ENCODE measurements at regions not wholly inside any gene's neighbourhood (a gene's known extent, or its start where the extent isn't known, plus 50 kb on each side); places are given as distances from the start of the nearest gene placed in this dataset.

- TF ChIP-seq CTCF (IDR thresholded peaks at IDR 0.05; ENCODE audit: low read depth, low read length, missing input control) = no peak
- peak in 1 of 2 donors; percentile 6 for TF ChIP-seq RAD21 (IDR thresholded peaks at IDR 0.05)
- TF ChIP-seq YY1 (IDR thresholded peaks at IDR 0.05) = no peak
- TF ChIP-seq SP1 (IDR thresholded peaks at IDR 0.05) = no peak
Observed at GRCh38 chr1:216913976-216914375, 190.7 kb upstream of the ESRRG start.
